SW480 (cell line): ENCODE measurements at regions not wholly inside any gene's neighbourhood (a gene's known extent, or its start where the extent isn't known, plus 50 kb on each side); places are given as distances from the start of the nearest gene placed in this dataset.

ENCODE experiments used
- DNase-seq: peaks from one replicate; pipeline ENCODE4 v3.0.0-alpha.2; 2016; ENCODE audit warnings: low spot score

GRCh38 chr20:22370137-22370536 lies 214.2 kb downstream of the FOXA2 start:
- no peak for DNase-seq

- DNase-seq: no peak
Measured at GRCh38 chr20:22369100-22369499, 215.3 kb downstream of the FOXA2 start.

GRCh38 chr20:22368235-22368634 lies 216.1 kb downstream of the FOXA2 start:
- DNase-seq: no peak

GRCh38 chr20:22366631-22367030 lies 217.7 kb downstream of the FOXA2 start:
- no peak for DNase-seq

- DNase-seq: no peak
Measured at GRCh38 chr20:22354647-22355046, 229.7 kb downstream of the FOXA2 start.

GRCh38 chr20:22353586-22353985 lies 230.8 kb downstream of the FOXA2 start:
- no peak for DNase-seq

GRCh38 chr20:22352019-22352418 lies 232.4 kb downstream of the FOXA2 start:
- peak; percentile 19 for DNase-seq

- DNase-seq: no peak
Measured at GRCh38 chr20:22350624-22351023, 233.7 kb downstream of the FOXA2 start.

GRCh38 chr20:22348010-22348409 lies 236.4 kb downstream of the FOXA2 start:
- DNase-seq: no peak

- DNase-seq: peak; percentile 70
Measured at GRCh38 chr20:22346716-22347115, 237.7 kb downstream of the FOXA2 start.

GRCh38 chr20:22343612-22344011 lies 240.8 kb downstream of the FOXA2 start:
- no peak for DNase-seq

GRCh38 chr20:22342410-22342809 lies 242.0 kb downstream of the FOXA2 start:
- DNase-seq: no peak

- DNase-seq: peak; percentile 87
Measured at GRCh38 chr20:22341508-22341907, 242.9 kb downstream of the FOXA2 start.

- no peak for DNase-seq
Measured at GRCh38 chr20:22339946-22340345, 244.4 kb downstream of the FOXA2 start.

GRCh38 chr20:22339091-22339881 lies 245.1 kb downstream of the FOXA2 start:
- peak; percentile 86 for DNase-seq

- DNase-seq: no peak
Measured at GRCh38 chr20:22338140-22338708, 246.1 kb downstream of the FOXA2 start.

GRCh38 chr20:22335210-22335609 lies 249.2 kb downstream of the FOXA2 start:
- no peak for DNase-seq

- DNase-seq: peak; percentile 78
Measured at GRCh38 chr20:22333885-22334545, 250.4 kb downstream of the FOXA2 start.

- no peak for DNase-seq
Measured at GRCh38 chr20:22324505-22324904, 259.9 kb downstream of the FOXA2 start.

- DNase-seq: no peak
Measured at GRCh38 chr20:22322513-22322912, 261.9 kb downstream of the FOXA2 start.

- no peak for DNase-seq
Measured at GRCh38 chr20:22321191-22321590, 263.2 kb downstream of the FOXA2 start.

- no peak for DNase-seq
Measured at GRCh38 chr20:22320245-22320915, 264.0 kb downstream of the FOXA2 start.

GRCh38 chr20:22315771-22316170 lies 268.6 kb downstream of the FOXA2 start:
- no peak for DNase-seq
